NCI-H524 (cell line): ENCODE measurements at regions not wholly inside any gene's neighbourhood (a gene's known extent, or its start where the extent isn't known, plus 50 kb on each side); places are given as distances from the start of the nearest gene placed in this dataset.

ENCODE experiments used
- DNase-seq, 2 experiments: peaks; one replicate each; lab custom pipeline; 2025; lab: John Stamatoyannopoulos, UW

GRCh38 chr12:17809206-17809605, 280.8 kb downstream of the RERGL start:
- no peak for DNase-seq

- DNase-seq = no peak
Measured at GRCh38 chr12:17802657-17803641, 287.0 kb downstream of the RERGL start.

DNA sequence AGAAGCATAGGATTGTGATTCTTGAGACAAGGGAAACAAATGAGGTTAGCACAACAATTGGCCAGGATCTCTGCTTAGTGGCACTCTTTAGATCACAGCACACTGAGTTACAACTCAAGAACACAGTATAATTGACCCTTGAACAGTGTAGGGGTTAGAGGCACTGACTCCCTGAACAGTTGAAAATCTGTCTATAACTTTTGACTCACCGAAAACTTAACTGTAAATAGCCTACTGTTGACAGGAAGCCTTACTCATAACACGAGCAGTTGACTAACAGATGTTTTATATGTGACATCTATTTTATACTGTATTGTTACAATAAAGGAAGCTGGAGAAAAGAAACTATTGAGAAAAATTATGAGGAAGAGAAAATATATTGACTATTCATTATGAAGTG, 296.1 kb downstream of the RERGL start:
- DNase-seq = no peak

DNA sequence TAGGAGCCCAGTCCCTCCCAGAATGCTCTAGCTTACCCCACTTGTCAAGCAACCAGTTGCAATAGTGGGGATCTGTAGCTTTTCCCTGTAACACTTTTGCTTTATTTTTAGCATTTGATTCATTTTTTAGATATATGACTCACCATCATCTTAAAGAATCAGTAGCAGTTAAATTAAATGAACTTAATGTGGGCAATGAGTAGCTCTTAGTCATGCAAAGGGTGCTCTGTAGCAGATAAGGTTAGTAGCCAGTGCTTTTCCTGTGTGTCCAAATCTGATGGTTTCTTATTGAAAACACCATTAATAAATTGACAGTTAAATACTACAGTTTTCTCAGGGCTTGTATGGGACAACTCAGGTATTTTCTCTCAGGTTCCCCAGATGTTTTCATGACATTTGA, 311.8 kb downstream of the RERGL start:
- DNase-seq = no peak

- DNase-seq = no peak
Measured at GRCh38 chr12:17763366-17763765, 326.6 kb downstream of the RERGL start.

- no peak for DNase-seq
Measured at GRCh38 chr12:17759982-17760381, 330.0 kb downstream of the RERGL start.
